H1 (cell line): ENCODE measurements at regions not wholly inside any gene's neighbourhood (a gene's known extent, or its start where the extent isn't known, plus 50 kb on each side); places are given as distances from the start of the nearest gene placed in this dataset.

Source experiments
- CREB1 ChIP-seq: IDR thresholded peaks from 2 replicates; pipeline ENCODE4 v1.6.1; 2012; ENCODE audit warnings: inconsistent platforms
- GABPA ChIP-seq: IDR thresholded peaks from 2 replicates; pipeline ENCODE4 v1.6.1; 2011; ENCODE audit warnings: mild to moderate bottlenecking, low read length, moderate library complexity, borderline replicate concordance; ENCODE audit not compliant: insufficient read depth
- JUND ChIP-seq: IDR thresholded peaks from 2 replicates; pipeline ENCODE4 v1.6.1; 2011; ENCODE audit warnings: mild to moderate bottlenecking, improper control_type of control experiment, low read length
- KDM1A ChIP-seq: fragments of 200-600, 300-600 bp; sonication (generic); IDR thresholded peaks from 2 replicates; pipeline ENCODE4 v1.7.1; 2016; ENCODE audit warnings: mild to moderate bottlenecking, low read length, borderline replicate concordance

DNA sequence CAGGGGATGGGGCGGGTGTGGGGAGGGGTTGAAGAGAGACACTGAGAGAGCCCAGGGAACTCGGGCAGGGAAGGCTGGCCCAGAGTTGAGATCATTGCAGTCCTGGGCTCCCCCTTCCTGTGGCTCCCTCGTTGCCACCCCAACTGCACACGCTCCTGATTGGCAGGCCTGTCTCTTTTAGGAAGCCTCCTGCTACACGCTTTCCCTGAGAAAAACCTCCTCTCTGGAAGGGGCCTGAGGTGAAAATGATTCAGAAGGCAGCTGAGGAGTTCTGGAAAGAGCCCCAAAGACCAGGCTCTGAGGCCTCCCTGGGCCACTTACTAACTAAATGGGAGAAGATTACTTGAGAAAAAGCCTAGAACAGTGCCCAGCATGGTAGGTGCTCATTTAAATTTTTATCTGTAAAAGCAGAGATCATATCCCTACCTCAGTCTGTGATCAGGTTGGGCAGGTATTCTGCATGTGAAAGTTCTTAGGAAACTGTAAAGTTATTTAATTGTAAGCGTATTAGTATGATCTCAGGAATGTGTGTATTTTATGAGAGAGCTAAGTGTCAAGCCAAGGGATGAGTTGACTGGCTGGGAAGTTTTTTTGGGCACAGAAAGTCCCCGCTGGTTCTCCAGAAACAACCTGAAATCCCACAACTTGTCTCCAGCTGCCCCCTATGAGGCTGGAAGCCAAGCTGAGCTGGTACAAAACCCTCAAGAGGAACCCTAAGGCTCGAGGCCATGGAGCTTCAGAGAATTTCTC is 65.2 kb upstream of the EPS8L3 start (continued):
- TF ChIP-seq CREB1 (no peak), KDM1A (no peak), JUND (no peak), GABPA (no peak)
